RWPE1 (cell line): ENCODE measurements at regions not wholly inside any gene's neighbourhood (a gene's known extent, or its start where the extent isn't known, plus 50 kb on each side); places are given as distances from the start of the nearest gene placed in this dataset.

Experiments used
- CTCF ChIA-PET: fragments of 350-600 bp; sonication (Branson Sonifier 250); formaldehyde crosslinking; extraction: SDS; loops from one replicate; lab custom pipeline; 2021; lab: Yijun Ruan, JAX
- POLR2A ChIA-PET: fragments of 400-600 bp; formaldehyde crosslinking; extraction: SDS; loops from one replicate; lab custom pipeline; 2020; ENCODE audit warnings: antibody characterized with exemption; ENCODE audit not compliant: low non-redundant PET; lab: Yijun Ruan, JAX
- DNase-seq: peaks from one replicate; pipeline ENCODE4 v3.0.0; 2012; ENCODE audit warnings: low spot score
- H3K27ac ChIP-seq: fragments of 450-650 bp; 2 replicates; pipeline ENCODE4 v1.5.1; 2017
- TF ChIP-seq, protein P1 (sequence below): fragments of 450-650 bp; conservative IDR thresholded peaks from 2 replicates; pipeline ENCODE4 v1.5.1; 2017; ENCODE audit warnings: low read depth, mild to moderate bottlenecking

DNA sequence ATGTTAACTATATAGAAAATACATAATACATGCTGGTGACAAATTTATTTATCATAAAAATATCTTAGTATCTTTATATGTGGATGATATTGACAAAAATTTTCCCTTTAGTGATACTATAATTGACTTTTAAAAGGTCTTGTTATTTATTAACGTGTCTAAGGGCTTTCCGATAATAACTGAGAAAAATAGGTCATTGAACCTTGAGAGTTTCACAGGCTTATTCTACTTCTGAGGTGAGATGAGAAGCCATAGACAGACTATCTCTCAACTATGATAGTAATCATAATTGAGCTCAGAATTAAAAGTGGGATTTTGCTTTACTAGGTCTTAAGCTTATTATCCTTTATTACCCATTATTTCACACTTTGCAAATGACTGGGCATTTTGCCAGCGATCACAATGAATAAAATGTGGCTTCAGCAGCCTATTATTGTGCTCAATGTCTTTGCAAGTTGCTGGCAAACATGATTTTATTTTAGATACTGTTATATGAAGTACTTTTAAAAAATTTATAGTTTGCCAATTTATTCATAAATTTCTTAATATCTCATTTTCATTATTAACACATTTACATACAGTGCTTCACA lies 574.5 kb downstream of the ZWINT start:
- POLR2A ChIA-PET = no interaction called here
- CTCF ChIA-PET = no interaction called here
- no peak overlapping the region for H3K27ac ChIP-seq
- DNase-seq = no peak
- TF ChIP-seq, protein P1, sequence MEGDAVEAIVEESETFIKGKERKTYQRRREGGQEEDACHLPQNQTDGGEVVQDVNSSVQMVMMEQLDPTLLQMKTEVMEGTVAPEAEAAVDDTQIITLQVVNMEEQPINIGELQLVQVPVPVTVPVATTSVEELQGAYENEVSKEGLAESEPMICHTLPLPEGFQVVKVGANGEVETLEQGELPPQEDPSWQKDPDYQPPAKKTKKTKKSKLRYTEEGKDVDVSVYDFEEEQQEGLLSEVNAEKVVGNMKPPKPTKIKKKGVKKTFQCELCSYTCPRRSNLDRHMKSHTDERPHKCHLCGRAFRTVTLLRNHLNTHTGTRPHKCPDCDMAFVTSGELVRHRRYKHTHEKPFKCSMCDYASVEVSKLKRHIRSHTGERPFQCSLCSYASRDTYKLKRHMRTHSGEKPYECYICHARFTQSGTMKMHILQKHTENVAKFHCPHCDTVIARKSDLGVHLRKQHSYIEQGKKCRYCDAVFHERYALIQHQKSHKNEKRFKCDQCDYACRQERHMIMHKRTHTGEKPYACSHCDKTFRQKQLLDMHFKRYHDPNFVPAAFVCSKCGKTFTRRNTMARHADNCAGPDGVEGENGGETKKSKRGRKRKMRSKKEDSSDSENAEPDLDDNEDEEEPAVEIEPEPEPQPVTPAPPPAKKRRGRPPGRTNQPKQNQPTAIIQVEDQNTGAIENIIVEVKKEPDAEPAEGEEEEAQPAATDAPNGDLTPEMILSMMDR = no peak

DNA sequence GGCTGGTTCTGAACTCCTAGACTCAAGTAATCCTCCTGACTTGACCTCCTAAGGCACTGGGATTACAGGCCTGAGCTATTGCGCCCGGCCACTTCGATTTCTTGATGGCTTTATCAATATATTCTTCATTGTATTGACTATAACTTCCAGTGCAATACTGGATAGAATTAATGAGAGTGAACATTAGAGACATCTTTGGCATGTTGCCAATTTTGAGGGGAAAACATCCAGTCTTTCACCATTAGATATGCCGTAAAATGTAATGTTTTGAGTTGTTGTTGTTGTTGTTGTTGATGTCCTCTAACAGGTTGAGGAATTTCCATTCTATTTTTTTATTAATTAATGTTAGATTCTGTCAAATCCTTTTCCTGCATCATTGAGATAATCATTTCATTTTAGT lies 578.9 kb downstream of the ZWINT start:
- no peak overlapping the region for H3K27ac ChIP-seq
- POLR2A ChIA-PET = no interaction called here
- CTCF ChIA-PET = no interaction called here
- no peak for DNase-seq
- TF ChIP-seq, protein P1 = no peak

DNA sequence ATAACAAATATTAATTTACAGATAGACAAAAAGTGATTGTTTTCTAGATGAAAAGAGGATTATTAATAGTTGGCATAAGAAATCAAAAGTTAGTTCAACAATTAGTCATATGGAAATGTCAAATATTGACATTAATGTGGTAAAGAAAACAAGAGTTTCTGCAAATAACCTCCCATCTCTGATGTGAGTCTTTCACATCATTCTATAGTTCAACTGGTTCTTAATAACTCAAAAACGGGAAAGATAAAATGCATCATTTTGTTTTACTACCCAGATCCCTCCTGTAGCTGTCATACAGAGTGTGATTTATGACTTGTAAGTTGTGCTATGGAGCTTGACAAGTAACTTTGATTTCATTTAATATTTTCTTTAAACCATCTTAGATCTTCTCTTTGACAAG lies 594.8 kb downstream of the ZWINT start:
- H3K27ac ChIP-seq = no peak overlapping the region
- TF ChIP-seq, protein P1 = no peak
- POLR2A ChIA-PET = no interaction called here
- DNase-seq = no peak
- CTCF ChIA-PET = no interaction called here

DNA sequence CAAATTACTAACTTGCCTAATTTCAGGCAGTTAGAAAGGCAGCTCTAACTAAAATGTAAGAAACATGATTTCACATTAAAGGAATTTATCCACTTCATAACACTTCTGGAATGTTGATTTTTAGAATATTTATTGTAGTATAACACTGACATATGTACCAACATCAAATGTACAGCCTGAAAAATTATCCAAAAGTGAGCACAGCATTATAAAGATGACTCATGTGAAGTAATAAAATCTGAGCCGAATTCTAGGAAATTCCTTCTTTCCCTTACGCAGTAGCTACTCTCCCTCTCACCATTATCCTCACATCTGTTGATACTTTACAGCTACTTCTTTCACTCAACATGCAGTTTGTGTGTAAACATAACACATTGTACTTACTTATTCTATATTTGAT lies 610.6 kb downstream of the ZWINT start:
- TF ChIP-seq, protein P1 = no peak
- CTCF ChIA-PET = no interaction called here
- no peak overlapping the region for H3K27ac ChIP-seq
- POLR2A ChIA-PET = no interaction called here
- no peak for DNase-seq

DNA sequence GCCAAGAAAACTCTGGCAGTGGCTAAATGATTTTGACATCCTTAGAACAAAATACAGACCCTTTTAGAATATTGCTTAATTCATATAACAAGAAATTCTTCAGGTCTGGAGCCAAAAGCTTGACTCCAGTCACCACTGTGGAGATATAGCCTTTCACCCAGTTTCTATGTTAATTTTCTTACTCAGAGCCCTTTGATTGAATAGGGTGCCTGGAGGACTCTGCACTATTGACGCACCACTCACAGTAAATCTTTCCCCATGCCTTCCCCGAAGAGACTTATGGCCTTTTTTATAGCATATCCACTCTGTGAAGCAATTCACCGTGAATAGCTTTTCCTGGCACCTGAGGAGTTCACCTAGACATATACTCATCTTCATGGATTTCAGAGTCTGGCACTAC lies 613.8 kb downstream of the ZWINT start:
- H3K27ac ChIP-seq = no peak overlapping the region
- CTCF ChIA-PET = no interaction called here
- DNase-seq = no peak
- TF ChIP-seq, protein P1 = no peak
- POLR2A ChIA-PET = no interaction called here

DNA sequence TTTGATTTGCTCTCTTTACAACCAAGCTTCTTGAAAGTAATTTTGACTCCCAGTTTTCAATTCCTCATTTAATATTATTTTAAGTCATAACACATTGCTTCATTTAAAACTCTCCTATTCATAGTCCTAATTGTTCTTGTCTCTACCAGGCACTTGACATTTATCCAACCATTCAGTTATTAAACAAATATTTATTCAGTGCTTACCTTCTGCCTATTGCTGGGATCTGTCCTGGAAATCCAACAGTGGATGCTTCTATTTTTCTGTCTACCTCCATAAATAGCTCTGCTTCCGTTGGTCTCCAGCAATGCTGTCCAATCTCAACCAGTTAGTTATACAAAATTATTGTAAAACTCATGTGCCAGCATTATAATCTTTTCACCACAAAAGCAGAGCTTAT lies 615.1 kb downstream of the ZWINT start:
- ChIA-PET CTCF (no interaction called here), POLR2A (no interaction called here)
- no peak overlapping the region for H3K27ac ChIP-seq
- DNase-seq = no peak
- TF ChIP-seq, protein P1 = no peak

DNA sequence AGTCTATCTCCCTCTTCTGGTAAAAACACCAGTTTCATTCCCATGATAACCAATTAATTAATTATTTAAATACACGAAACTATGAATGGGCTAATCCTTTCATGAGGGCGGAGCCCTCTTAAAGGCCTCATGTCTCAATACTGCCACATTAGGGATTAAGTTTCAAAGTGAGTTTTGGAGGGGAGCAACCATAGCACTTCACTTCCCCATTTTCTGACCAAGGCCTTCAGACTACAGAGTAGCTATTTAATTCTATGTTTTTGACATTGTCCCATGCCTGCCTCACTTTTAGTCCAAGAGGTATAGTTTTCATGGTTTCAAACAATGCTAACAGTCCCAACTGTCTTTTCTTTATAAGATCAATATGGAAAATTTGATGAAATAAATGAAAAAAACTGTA lies 618.6 kb downstream of the ZWINT start:
- DNase-seq = no peak
- TF ChIP-seq, protein P1 = no peak
- no peak overlapping the region for H3K27ac ChIP-seq
- POLR2A ChIA-PET = no interaction called here
- CTCF ChIA-PET = no interaction called here
